ENCODE measurements at regions not wholly inside any gene's neighbourhood (a gene's known extent, or its start where the extent isn't known, plus 50 kb on each side); places are given as distances from the start of the nearest gene placed in this dataset.

GRCh38 chr2:139124271-139124670 is 344.1 kb upstream of the NXPH2 start:
- Histone ChIP-seq H3K4me3 (no peak overlapping the region), H3K9me3 (peaks cover 0 to 24% (median 6%) of the 10 kb centered on the region in 11 donors), H3K27me3 (no peaks in the 10 kb centered on the region), H3K27ac (no peak overlapping the region), H3K4me1 (no peaks in the 10 kb centered on the region), H3K36me3 (no peaks in the 10 kb centered on the region)
- DNase-seq (no peak), ATAC-seq (no peak)
- TF ChIP-seq, protein P1, sequence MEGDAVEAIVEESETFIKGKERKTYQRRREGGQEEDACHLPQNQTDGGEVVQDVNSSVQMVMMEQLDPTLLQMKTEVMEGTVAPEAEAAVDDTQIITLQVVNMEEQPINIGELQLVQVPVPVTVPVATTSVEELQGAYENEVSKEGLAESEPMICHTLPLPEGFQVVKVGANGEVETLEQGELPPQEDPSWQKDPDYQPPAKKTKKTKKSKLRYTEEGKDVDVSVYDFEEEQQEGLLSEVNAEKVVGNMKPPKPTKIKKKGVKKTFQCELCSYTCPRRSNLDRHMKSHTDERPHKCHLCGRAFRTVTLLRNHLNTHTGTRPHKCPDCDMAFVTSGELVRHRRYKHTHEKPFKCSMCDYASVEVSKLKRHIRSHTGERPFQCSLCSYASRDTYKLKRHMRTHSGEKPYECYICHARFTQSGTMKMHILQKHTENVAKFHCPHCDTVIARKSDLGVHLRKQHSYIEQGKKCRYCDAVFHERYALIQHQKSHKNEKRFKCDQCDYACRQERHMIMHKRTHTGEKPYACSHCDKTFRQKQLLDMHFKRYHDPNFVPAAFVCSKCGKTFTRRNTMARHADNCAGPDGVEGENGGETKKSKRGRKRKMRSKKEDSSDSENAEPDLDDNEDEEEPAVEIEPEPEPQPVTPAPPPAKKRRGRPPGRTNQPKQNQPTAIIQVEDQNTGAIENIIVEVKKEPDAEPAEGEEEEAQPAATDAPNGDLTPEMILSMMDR (IDR thresholded peaks at IDR 0.05): peak in 1 of 9 donors; percentile 4
- intact Hi-C loops (cut with DNase I): no loop called here

GRCh38 chr2:139123795-139124194 is 343.6 kb upstream of the NXPH2 start:
- TF ChIP-seq, protein P1 (IDR thresholded peaks at IDR 0.05): no peak
- intact Hi-C loops (cut with DNase I): no loop called here
- Histone ChIP-seq H3K4me1 (no peaks in the 10 kb centered on the region), H3K27ac (no peak overlapping the region), H3K4me3 (no peak overlapping the region), H3K9me3 (peaks cover 0 to 20% (median 6%) of the 10 kb centered on the region in 11 donors), H3K27me3 (no peaks in the 10 kb centered on the region), H3K36me3 (no peaks in the 10 kb centered on the region)
- 80 to 91% methylated on average over 1 of the region's 1 CpG for WGBS, 2 donors
- ATAC-seq (no peak), DNase-seq (no peak)

DNA sequence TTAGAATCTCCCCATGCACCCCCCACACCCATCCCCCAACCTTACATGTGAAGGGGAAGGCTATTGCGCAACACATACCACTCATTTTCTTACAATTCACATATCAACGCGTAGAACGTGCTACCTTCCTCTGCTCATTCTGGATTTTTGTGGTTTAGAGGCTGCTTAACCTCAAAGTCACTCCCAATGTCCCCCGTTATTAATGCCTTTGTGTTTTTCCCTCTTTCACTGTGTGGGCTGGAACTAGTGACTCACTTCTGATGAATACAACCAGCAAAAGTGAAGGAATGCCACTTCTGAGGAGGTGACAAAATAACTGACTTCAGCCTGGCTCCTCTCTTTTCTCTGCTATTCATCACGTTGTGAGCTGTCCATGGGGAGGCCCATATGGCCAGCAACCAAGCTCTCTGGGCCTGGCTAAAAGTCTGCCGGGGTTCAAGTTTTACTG is 342.5 kb upstream of the NXPH2 start:
- H3K9me3 ChIP-seq: peaks cover 0 to 11% (median 0%) of the 10 kb centered on the region in 11 donors
- no peaks in the 10 kb centered on the region for H3K36me3 ChIP-seq
- H3K27me3 ChIP-seq: no peaks in the 10 kb centered on the region
- TF ChIP-seq, protein P1 (IDR thresholded peaks at IDR 0.05): no peak
- WGBS, 2 donors: 59 to 67% methylated on average over 7 of the region's 7 CpGs
- no peak for ATAC-seq
- no peak overlapping the region for H3K27ac ChIP-seq
- no peak for DNase-seq
- intact Hi-C loops (cut with DNase I): no loop called here
- H3K4me1 ChIP-seq: no peaks in the 10 kb centered on the region
- H3K4me3 ChIP-seq: no peak overlapping the region

DNA sequence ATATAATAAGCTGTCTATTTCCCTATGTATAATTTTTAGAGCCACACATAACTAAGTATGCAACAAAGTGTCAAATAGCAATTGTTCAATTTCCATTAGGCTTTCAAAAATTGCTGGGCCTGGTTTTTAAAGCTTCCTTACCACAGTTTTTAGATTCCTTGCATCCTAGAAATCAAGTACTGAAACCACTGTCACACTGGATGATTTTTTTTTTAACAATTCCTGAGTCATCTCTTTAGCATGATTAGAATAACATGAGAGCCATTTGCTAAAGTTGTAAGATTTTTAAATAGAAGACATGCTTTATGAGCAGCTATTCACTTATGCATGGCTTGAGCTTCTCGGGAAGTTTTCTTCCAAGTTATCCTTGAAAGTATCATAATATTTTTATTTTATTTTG is 319.5 kb upstream of the NXPH2 start:
- 40 to 86% methylated on average over 1 of the region's 1 CpG for WGBS, 2 donors
- no peak for DNase-seq
- TF ChIP-seq, protein P1 (IDR thresholded peaks at IDR 0.05): no peak
- Histone ChIP-seq H3K4me1 (no peaks in the 10 kb centered on the region), H3K27me3 (no peaks in the 10 kb centered on the region), H3K4me3 (no peak overlapping the region), H3K9me3 (peaks cover 0 to 16% (median 0%) of the 10 kb centered on the region in 11 donors), H3K36me3 (no peaks in the 10 kb centered on the region), H3K27ac (no peak overlapping the region)
- intact Hi-C loops (cut with DNase I): no loop called here
- no peak for ATAC-seq
